ENCODE measurements at regions not wholly inside any gene's neighbourhood (a gene's known extent, or its start where the extent isn't known, plus 50 kb on each side); places are given as distances from the start of the nearest gene placed in this dataset.

- FAIRE-seq (no peak), DNase-seq (ENCODE audit: insufficient read length, low spot score) (no peak)
These were observed 291.1 kb upstream of the PDZRN3 start for GRCh38 chr3:73915886-73916285.

GRCh38 chr3:73908218-73908617 is 283.5 kb upstream of the PDZRN3 start:
- FAIRE-seq: no peak
- DNase-seq (ENCODE audit: insufficient read length, low spot score): no peak

GRCh38 chr3:73901686-73902085 is 276.9 kb upstream of the PDZRN3 start:
- DNase-seq (ENCODE audit: insufficient read length, low spot score) (no peak), FAIRE-seq (no peak)

- no peak for DNase-seq (ENCODE audit: insufficient read length, low spot score)
- FAIRE-seq: no peak
These were observed 269.9 kb upstream of the PDZRN3 start for GRCh38 chr3:73894474-73895213.

GRCh38 chr3:73893089-73893488 is 268.3 kb upstream of the PDZRN3 start:
- DNase-seq (ENCODE audit: insufficient read length, low spot score) (no peak), FAIRE-seq (no peak)

GRCh38 chr3:73885862-73886261 is 261.1 kb upstream of the PDZRN3 start:
- DNase-seq (ENCODE audit: insufficient read length, low spot score) (no peak), FAIRE-seq (no peak)

GRCh38 chr3:73884361-73884760 is 259.6 kb upstream of the PDZRN3 start:
- DNase-seq (ENCODE audit: insufficient read length, low spot score): no peak
- FAIRE-seq: no peak

- DNase-seq (ENCODE audit: insufficient read length, low spot score): no peak
- FAIRE-seq: no peak
These were observed 258.8 kb upstream of the PDZRN3 start for GRCh38 chr3:73883497-73883896.

- no peak for FAIRE-seq
- DNase-seq (ENCODE audit: insufficient read length, low spot score): no peak
These were observed 250.0 kb upstream of the PDZRN3 start for GRCh38 chr3:73874606-73875369.

GRCh38 chr3:73874161-73874560 is 249.4 kb upstream of the PDZRN3 start:
- DNase-seq (ENCODE audit: insufficient read length, low spot score) (no peak), FAIRE-seq (no peak)

- no peak for FAIRE-seq
- no peak for DNase-seq (ENCODE audit: insufficient read length, low spot score)
These were observed 244.1 kb upstream of the PDZRN3 start for GRCh38 chr3:73868688-73869315.

GRCh38 chr3:73867524-73867923 is 242.8 kb upstream of the PDZRN3 start:
- DNase-seq (ENCODE audit: insufficient read length, low spot score) (no peak), FAIRE-seq (no peak)

GRCh38 chr3:73866846-73867245 is 242.1 kb upstream of the PDZRN3 start:
- no peak for FAIRE-seq
- no peak for DNase-seq (ENCODE audit: insufficient read length, low spot score)

GRCh38 chr3:73863546-73864079 is 238.9 kb upstream of the PDZRN3 start:
- DNase-seq (ENCODE audit: insufficient read length, low spot score) (no peak), FAIRE-seq (no peak)

- no peak for FAIRE-seq
- DNase-seq (ENCODE audit: insufficient read length, low spot score): no peak
These were observed 231.1 kb upstream of the PDZRN3 start for GRCh38 chr3:73855813-73856212.

GRCh38 chr3:73848173-73848906 is 223.6 kb upstream of the PDZRN3 start:
- no peak for DNase-seq (ENCODE audit: insufficient read length, low spot score)

GRCh38 chr3:73846951-73847350 is 222.2 kb upstream of the PDZRN3 start:
- no peak for DNase-seq (ENCODE audit: insufficient read length, low spot score)
- no peak for FAIRE-seq

More at GRCh38 chr3:73848173-73848906, 223.6 kb upstream of the PDZRN3 start:
- FAIRE-seq: no peak

- DNase-seq (ENCODE audit: insufficient read length, low spot score) (no peak), FAIRE-seq (no peak)
These were observed 214.3 kb upstream of the PDZRN3 start for GRCh38 chr3:73839032-73839431.

- DNase-seq (ENCODE audit: insufficient read length, low spot score) (no peak), FAIRE-seq (no peak)
These were observed 211.2 kb upstream of the PDZRN3 start for GRCh38 chr3:73835945-73836344.

GRCh38 chr3:73832426-73832825 is 207.7 kb upstream of the PDZRN3 start:
- no peak for FAIRE-seq
- DNase-seq (ENCODE audit: insufficient read length, low spot score): no peak

GRCh38 chr3:73828348-73828747 is 203.6 kb upstream of the PDZRN3 start:
- no peak for DNase-seq (ENCODE audit: insufficient read length, low spot score)
- FAIRE-seq: no peak
